Peyer's patch (tissue), 4 donors: ENCODE measurements at regions not wholly inside any gene's neighbourhood (a gene's known extent, or its start where the extent isn't known, plus 50 kb on each side); places are given as distances from the start of the nearest gene placed in this dataset.

ENCODE experiments used
- DNase-seq, 3 donors: peaks; one replicate each; pipeline ENCODE4 v3.0.0-alpha.2; 2017 to 2019
- H3K27ac ChIP-seq, 4 donors: fragments of 200-600 bp; sonication (generic); one replicate each; pipeline ENCODE4 v1.5.1; 2016 to 2019
- H3K27me3 ChIP-seq, 2 donors: fragments of 200-600 bp; sonication (generic); one replicate each; pipeline ENCODE4 v1.5.1; 2019
- H3K36me3 ChIP-seq, 3 donors: fragments of 200-600 bp; sonication (generic); one replicate each; pipeline ENCODE4 v1.5.1; 2016 to 2019
- H3K4me1 ChIP-seq, 4 donors: fragments of 200-600 bp; sonication (generic); one replicate each; pipeline ENCODE4 v1.5.1; 2016 to 2019
- H3K4me3 ChIP-seq, 4 donors: fragments of 200-600 bp; sonication (generic); 1 replicate in 3 of 4; 2 replicates in 1 of 4; pipeline ENCODE4 v1.5.1; 2016 to 2019; ENCODE audit warnings: mild to moderate bottlenecking in 1 of 4
- H3K9me3 ChIP-seq, 4 donors: fragments of 200-600 bp; sonication (generic); one replicate each; pipeline ENCODE4 v1.5.1; 2016 to 2019; ENCODE audit warnings: mild to moderate bottlenecking in 1 of 4
- POLR2A ChIP-seq, 2 donors: fragments of 450-650 bp; IDR thresholded peaks; one replicate each; pipeline ENCODE4 v1.5.1; 2017; ENCODE audit warnings: antibody characterized with exemption in 2 of 2, mild to moderate bottlenecking in 2 of 2, moderate library complexity in 2 of 2
- TF ChIP-seq, protein P1 (sequence below), 6 experiments: fragments of 450-650 bp in 4 of 6; fragments of 200-600 bp in 2 of 6; sonication (generic) in 1 of 6; IDR thresholded peaks; one replicate each; pipeline ENCODE4 v1.5.1; 2017 to 2019; ENCODE audit warnings: antibody characterized with exemption in 6 of 6, mild to moderate bottlenecking in 3 of 6, moderate library complexity in 1 of 6

DNA sequence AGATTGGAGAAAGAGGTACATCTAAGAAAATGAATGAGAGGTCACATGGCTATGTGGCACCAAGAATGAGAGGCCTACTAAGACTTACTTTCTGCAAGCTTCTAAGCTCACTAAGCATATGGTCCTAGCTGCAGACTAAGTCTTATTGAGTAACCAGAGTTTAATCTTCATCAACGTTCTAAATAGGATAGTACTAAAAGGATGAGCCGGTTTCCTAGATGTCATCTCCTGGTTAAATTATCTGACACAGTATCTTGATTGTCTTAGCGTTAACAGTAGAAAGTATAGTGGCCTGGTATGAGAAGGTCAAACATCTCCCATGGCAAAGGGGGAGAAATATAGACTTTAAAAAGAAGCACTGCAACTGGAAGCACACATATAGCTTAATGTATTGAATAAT, 448.1 kb downstream of the PDGFC start:
- no peaks in the 10 kb centered on the region for H3K27me3 ChIP-seq
- H3K9me3 ChIP-seq: no peaks in the 10 kb centered on the region
- no peak overlapping the region for H3K4me3 ChIP-seq
- DNase-seq: no peak
- no peak overlapping the region for H3K27ac ChIP-seq
- no peaks in the 10 kb centered on the region for H3K4me1 ChIP-seq
- TF ChIP-seq, protein P1, sequence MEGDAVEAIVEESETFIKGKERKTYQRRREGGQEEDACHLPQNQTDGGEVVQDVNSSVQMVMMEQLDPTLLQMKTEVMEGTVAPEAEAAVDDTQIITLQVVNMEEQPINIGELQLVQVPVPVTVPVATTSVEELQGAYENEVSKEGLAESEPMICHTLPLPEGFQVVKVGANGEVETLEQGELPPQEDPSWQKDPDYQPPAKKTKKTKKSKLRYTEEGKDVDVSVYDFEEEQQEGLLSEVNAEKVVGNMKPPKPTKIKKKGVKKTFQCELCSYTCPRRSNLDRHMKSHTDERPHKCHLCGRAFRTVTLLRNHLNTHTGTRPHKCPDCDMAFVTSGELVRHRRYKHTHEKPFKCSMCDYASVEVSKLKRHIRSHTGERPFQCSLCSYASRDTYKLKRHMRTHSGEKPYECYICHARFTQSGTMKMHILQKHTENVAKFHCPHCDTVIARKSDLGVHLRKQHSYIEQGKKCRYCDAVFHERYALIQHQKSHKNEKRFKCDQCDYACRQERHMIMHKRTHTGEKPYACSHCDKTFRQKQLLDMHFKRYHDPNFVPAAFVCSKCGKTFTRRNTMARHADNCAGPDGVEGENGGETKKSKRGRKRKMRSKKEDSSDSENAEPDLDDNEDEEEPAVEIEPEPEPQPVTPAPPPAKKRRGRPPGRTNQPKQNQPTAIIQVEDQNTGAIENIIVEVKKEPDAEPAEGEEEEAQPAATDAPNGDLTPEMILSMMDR (IDR thresholded peaks at IDR 0.05): no peak
- no peak for TF ChIP-seq POLR2A (IDR thresholded peaks at IDR 0.05)
- no peaks in the 10 kb centered on the region for H3K36me3 ChIP-seq

DNA sequence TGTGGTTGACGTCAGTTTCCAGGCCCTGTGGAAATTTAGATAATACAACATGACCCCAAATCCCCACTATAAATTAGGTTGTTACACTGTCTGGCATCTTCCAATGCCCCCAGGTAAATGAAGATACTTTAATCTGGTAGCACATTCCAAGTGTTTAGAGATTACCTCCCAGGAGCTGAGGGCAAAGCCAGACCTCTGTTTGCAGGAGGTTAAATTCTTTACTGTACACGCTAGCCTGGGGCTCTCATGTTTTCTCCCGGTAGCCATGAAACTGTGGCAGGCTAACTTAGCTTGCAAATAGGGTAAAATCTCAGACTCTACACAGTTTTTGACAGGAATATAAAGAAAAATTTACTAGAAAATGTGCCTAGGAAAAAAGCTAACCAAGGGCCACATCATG, 450.0 kb downstream of the PDGFC start:
- no peak overlapping the region for H3K27ac ChIP-seq

DNA sequence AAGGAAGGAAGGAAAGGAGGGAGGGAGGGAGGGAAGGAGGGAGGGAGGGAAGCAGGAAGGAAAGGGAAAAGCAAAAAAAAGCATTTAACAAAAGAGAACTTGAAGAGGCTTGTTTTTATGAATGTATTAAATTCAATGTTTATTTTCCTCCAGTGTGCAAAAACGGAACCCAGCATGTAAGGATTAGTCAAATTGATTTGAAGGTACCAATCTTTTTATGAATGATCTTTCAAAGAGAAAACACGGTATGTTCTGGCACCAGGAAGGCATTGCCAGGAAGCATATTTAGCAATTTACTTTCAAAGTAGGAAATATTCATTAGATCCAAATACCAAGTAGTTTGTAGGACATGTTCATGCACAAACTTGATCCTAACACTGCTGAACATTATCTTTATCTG, 453.6 kb downstream of the PDGFC start:
- Histone ChIP-seq H3K9me3 (no peaks in the 10 kb centered on the region), H3K36me3 (no peaks in the 10 kb centered on the region), H3K4me1 (no peaks in the 10 kb centered on the region), H3K4me3 (no peak overlapping the region), H3K27ac (no peak overlapping the region), H3K27me3 (no peaks in the 10 kb centered on the region)
- DNase-seq: no peak
- TF ChIP-seq, protein P1 (IDR thresholded peaks at IDR 0.05): no peak
- TF ChIP-seq POLR2A (IDR thresholded peaks at IDR 0.05): no peak

More for the DNA sequence above, 450.0 kb downstream of the PDGFC start:
- Histone ChIP-seq H3K36me3 (no peaks in the 10 kb centered on the region), H3K9me3 (no peaks in the 10 kb centered on the region), H3K27me3 (no peaks in the 10 kb centered on the region), H3K4me1 (no peaks in the 10 kb centered on the region), H3K4me3 (no peak overlapping the region)
- no peak for DNase-seq
- TF ChIP-seq, protein P1 (IDR thresholded peaks at IDR 0.05): no peak
- TF ChIP-seq POLR2A (IDR thresholded peaks at IDR 0.05): no peak

DNA sequence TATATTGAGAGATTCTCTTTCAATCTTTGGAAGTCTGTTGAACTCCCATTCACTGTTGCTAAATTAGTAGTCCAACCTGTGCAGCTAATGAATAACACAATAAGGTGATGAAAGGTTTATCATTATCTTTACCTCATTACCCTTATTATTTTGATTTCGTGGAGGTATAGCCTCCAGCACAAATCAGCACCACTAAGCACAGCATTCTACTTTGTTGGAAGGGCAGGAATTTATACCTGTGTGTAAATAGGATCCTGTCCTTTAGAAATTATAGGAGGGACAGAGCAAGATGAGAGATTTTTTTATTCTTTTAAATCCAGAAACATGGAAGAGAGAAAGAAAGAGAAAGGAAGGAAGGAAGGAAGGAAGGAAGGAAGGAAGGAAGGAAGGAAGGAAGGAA, 454.1 kb downstream of the PDGFC start:
- no peak overlapping the region for H3K27ac ChIP-seq
- H3K9me3 ChIP-seq: no peaks in the 10 kb centered on the region
- no peak for DNase-seq

DNA sequence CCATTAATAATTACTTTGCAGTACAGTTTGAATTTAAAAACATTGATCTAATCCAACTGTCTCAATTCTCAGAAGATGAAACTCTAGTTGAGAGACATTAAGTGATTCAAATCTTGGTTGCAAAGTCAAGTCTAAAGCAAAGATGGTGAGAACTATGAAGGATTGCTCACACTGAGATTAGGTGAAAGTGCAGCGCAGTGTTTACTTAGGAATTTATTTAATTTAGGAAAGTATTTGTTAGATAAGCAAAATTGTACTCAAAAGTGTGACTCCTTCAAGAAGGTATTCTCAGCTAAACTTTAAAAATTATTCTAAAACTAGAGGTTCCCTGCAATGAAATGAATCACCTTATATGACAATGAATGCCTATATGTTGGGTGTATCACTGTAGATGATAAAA, 454.9 kb downstream of the PDGFC start:
- no peak overlapping the region for H3K4me3 ChIP-seq
- H3K27me3 ChIP-seq: no peaks in the 10 kb centered on the region
- no peak overlapping the region for H3K27ac ChIP-seq
- no peaks in the 10 kb centered on the region for H3K4me1 ChIP-seq
- no peaks in the 10 kb centered on the region for H3K9me3 ChIP-seq
- TF ChIP-seq, protein P1 (IDR thresholded peaks at IDR 0.05): no peak
- no peak for TF ChIP-seq POLR2A (IDR thresholded peaks at IDR 0.05)
- H3K36me3 ChIP-seq: no peaks in the 10 kb centered on the region
- no peak for DNase-seq

More for the DNA sequence above, 454.1 kb downstream of the PDGFC start:
- no peaks in the 10 kb centered on the region for H3K27me3 ChIP-seq
- no peaks in the 10 kb centered on the region for H3K4me1 ChIP-seq
- H3K4me3 ChIP-seq: no peak overlapping the region
- TF ChIP-seq, protein P1 (IDR thresholded peaks at IDR 0.05): no peak
- TF ChIP-seq POLR2A (IDR thresholded peaks at IDR 0.05): no peak
- H3K36me3 ChIP-seq: no peaks in the 10 kb centered on the region

DNA sequence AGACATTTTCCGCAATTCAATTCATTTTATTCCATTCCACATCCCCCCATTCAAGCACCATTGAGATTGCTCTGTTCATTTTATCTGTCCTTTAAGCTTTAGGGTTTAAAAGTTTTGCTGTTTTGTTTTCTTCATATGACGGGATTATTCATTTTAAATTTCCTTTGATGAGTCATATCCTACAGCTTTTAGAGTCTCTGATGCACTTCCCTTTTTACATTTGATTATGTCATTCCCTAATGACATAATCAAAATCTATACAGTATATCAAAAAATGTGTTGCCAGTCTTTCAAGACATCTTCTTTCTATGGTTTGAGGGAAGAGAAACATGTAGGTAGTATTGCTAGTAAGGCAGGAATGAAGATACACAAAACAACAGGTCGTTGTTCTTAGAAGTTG, 456.3 kb downstream of the PDGFC start:
- Histone ChIP-seq H3K4me1 (no peaks in the 10 kb centered on the region), H3K36me3 (no peaks in the 10 kb centered on the region), H3K27ac (no peak overlapping the region), H3K9me3 (no peaks in the 10 kb centered on the region), H3K4me3 (no peak overlapping the region), H3K27me3 (no peaks in the 10 kb centered on the region)
- TF ChIP-seq POLR2A (IDR thresholded peaks at IDR 0.05): no peak
- TF ChIP-seq, protein P1 (IDR thresholded peaks at IDR 0.05): no peak
- DNase-seq: no peak
